Upper lobe of left lung (tissue), 6 donors: ENCODE measurements at regions not wholly inside any gene's neighbourhood (a gene's known extent, or its start where the extent isn't known, plus 50 kb on each side); places are given as distances from the start of the nearest gene placed in this dataset.
A peak's percentile ranks its signal among the peaks of the same experiment; 100 is the strongest.

Source experiments
- ATAC-seq, 2 donors: fragments of 200-7000 bp; cut with Tn5 transposase; one replicate each; pipeline ENCODE4 v1.9.1; 2022; ENCODE audit warnings: mild to moderate bottlenecking in 2 of 2, moderate library complexity in 2 of 2; ENCODE audit not compliant: low FRiP score in 2 of 2
- DNase-seq, 2 donors: peaks; one replicate each; pipeline ENCODE4 v3.0.0-alpha.2; 2019 to 2020
- H3K27ac ChIP-seq, 4 donors: fragments of 200-600 bp; sonication (generic); one replicate each; pipeline ENCODE4 v1.5.1; 2016 to 2019
- H3K27me3 ChIP-seq, 4 donors: fragments of 200-600 bp; sonication (generic); one replicate each; pipeline ENCODE4 v1.5.1; 2017 to 2019
- H3K36me3 ChIP-seq, 4 donors: fragments of 200-600 bp; sonication (generic); one replicate each; pipeline ENCODE4 v1.5.1; 2016 to 2019
- H3K4me1 ChIP-seq, 4 donors: fragments of 200-600 bp; sonication (generic); one replicate each; pipeline ENCODE4 v1.5.1; 2018 to 2019
- H3K4me3 ChIP-seq, 4 donors: fragments of 200-600 bp; sonication (generic); one replicate each; pipeline ENCODE4 v1.5.1; 2017 to 2019; ENCODE audit warnings: mild to moderate bottlenecking in 2 of 4, moderate library complexity in 1 of 4
- H3K9me3 ChIP-seq, 4 donors: fragments of 200-600 bp; sonication (generic); one replicate each; pipeline ENCODE4 v1.5.1; 2018 to 2019
- CTCF ChIP-seq, 6 experiments: fragments of 450-650 bp in 4 of 6; fragments of 200-600 bp in 2 of 6; sonication (generic) in 2 of 6; IDR thresholded peaks; one replicate each; pipeline ENCODE4 v1.5.1; 2016 to 2019; ENCODE audit warnings: antibody characterized with exemption in 6 of 6
- EP300 ChIP-seq, 4 donors: sonication (generic); formaldehyde crosslinking; IDR thresholded peaks; one replicate each; pipeline ENCODE4 v1.5.1; 2017; ENCODE audit warnings: antibody characterized with exemption in 4 of 4, control low read depth in 2 of 4
- POLR2A ChIP-seq, 4 donors: fragments of 450-650 bp; IDR thresholded peaks; one replicate each; pipeline ENCODE4 v1.5.1; 2016 to 2017; ENCODE audit warnings: antibody characterized with exemption in 4 of 4, mild to moderate bottlenecking in 2 of 4
- POLR2AphosphoS5 ChIP-seq, 2 donors: sonication (generic); formaldehyde crosslinking; IDR thresholded peaks; one replicate each; pipeline ENCODE4 v1.5.1; 2017; ENCODE audit warnings: antibody characterized with exemption in 2 of 2
- WGBS, 2 donors: methylation state at CpG; one replicate each; pipeline ENCODE4 v1.1.5; 2017 to 2018; 5-methylcytosine and 5-hydroxymethylcytosine counted together
- donor health status: DM: no; HTN: no; CAD: no; lungs with moderate emphysema.
- donor health status: DM: no; HTN: yes; CAD: no; lungs with severe emphysema.

DNA sequence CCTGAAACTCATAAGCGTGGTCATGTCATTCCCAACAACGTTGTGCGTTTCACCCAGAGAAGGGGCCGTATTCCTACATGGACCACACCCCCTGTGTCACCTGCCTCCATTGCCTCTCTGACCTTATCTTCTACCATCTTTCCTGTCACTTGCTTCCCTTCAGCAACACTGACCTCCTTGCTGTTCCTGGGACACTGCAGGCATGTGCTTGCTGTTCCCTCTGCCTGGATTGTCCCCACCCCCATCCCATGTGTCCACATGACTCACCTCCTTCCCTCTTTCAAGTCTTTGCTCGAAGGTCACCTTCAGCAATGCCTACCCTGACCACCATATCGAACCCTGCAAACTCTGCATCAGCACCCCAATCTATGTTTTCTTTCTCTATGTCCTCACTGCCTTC lies 133.2 kb upstream of the ZNF618 start:
- no peak for DNase-seq
- H3K4me3 ChIP-seq = no peak overlapping the region
- H3K4me1 ChIP-seq = no peaks in the 10 kb centered on the region
- ATAC-seq = no peak
- H3K9me3 ChIP-seq = peaks cover 0 to 2% (median 0%) of the 10 kb centered on the region in 4 donors
- TF ChIP-seq EP300 (IDR thresholded peaks at IDR 0.05) (no peak), POLR2AphosphoS5 (IDR thresholded peaks at IDR 0.05) (no peak), CTCF (IDR thresholded peaks at IDR 0.05) (no peak), POLR2A (IDR thresholded peaks at IDR 0.05) (no peak)
- no peak overlapping the region for H3K27ac ChIP-seq
- WGBS, 2 donors = 81 to 89% methylated on average over 6 of the region's 6 CpGs
- H3K36me3 ChIP-seq = no peaks in the 10 kb centered on the region
- no peaks in the 10 kb centered on the region for H3K27me3 ChIP-seq

DNA sequence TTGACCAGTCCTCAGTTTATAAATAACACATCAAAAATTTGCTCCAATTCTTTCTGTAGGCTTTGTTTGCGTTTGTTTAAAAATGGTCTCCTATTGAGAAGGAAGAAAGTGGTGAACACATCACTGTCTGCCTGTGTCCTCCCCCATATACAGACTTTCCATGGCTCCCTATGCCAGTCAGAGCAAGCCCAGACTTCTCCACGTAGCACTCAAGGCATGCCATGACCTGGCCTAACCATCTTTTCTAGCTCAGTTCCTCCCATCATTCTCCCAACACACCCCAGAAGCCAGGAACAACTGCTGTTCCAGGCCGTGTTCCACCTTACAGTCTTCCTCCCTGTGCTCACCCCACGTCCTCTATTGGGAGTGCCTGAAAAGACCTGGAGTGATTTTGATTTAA lies 129.6 kb upstream of the ZNF618 start:
- DNase-seq (no peak), ATAC-seq (no peak)
- no peak for TF ChIP-seq POLR2A (IDR thresholded peaks at IDR 0.05)
- no peak for TF ChIP-seq CTCF (IDR thresholded peaks at IDR 0.05)
- TF ChIP-seq EP300 (IDR thresholded peaks at IDR 0.05) = no peak
- TF ChIP-seq POLR2AphosphoS5 (IDR thresholded peaks at IDR 0.05) = no peak
- H3K36me3 ChIP-seq = no peaks in the 10 kb centered on the region
- H3K4me1 ChIP-seq = no peaks in the 10 kb centered on the region
- peaks cover 0 to 13% (median 5%) of the 10 kb centered on the region in 4 donors for H3K9me3 ChIP-seq
- no peak overlapping the region for H3K4me3 ChIP-seq
- 71 to 75% methylated on average over 4 of the region's 4 CpGs for WGBS, 2 donors
- H3K27ac ChIP-seq = no peak overlapping the region
- no peaks in the 10 kb centered on the region for H3K27me3 ChIP-seq

- no peaks in the 10 kb centered on the region for H3K4me1 ChIP-seq
- no peak overlapping the region for H3K4me3 ChIP-seq
- peaks cover 0 to 13% (median 5%) of the 10 kb centered on the region in 4 donors for H3K9me3 ChIP-seq
- no peak for ATAC-seq
- H3K36me3 ChIP-seq = no peaks in the 10 kb centered on the region
- H3K27me3 ChIP-seq = no peaks in the 10 kb centered on the region
- no peak for DNase-seq
- TF ChIP-seq POLR2AphosphoS5 (IDR thresholded peaks at IDR 0.05) = no peak
- TF ChIP-seq EP300 (IDR thresholded peaks at IDR 0.05) = no peak
- TF ChIP-seq CTCF (IDR thresholded peaks at IDR 0.05) = no peak
- no peak for TF ChIP-seq POLR2A (IDR thresholded peaks at IDR 0.05)
- H3K27ac ChIP-seq = no peak overlapping the region
Observed at GRCh38 chr9:113748135-113748534, 128.0 kb upstream of the ZNF618 start.

GRCh38 chr9:113753398-113754119 lies 122.5 kb upstream of the ZNF618 start:
- DNase-seq = no peak
- Histone ChIP-seq H3K36me3 (no peaks in the 10 kb centered on the region), H3K27me3 (no peaks in the 10 kb centered on the region), H3K4me1 (no peaks in the 10 kb centered on the region), H3K9me3 (peaks cover 0 to 10% (median 2%) of the 10 kb centered on the region in 4 donors), H3K4me3 (no peak overlapping the region), H3K27ac (no peak overlapping the region)
- 71 to 81% methylated on average over 7 of the region's 7 CpGs for WGBS, 2 donors
- peak in 1 of 2 donors; percentile 49 for ATAC-seq
- no peak for TF ChIP-seq POLR2A (IDR thresholded peaks at IDR 0.05)
- no peak for TF ChIP-seq CTCF (IDR thresholded peaks at IDR 0.05)
- TF ChIP-seq POLR2AphosphoS5 (IDR thresholded peaks at IDR 0.05) = no peak
- TF ChIP-seq EP300 (IDR thresholded peaks at IDR 0.05) = no peak

GRCh38 chr9:113754739-113755138 lies 121.4 kb upstream of the ZNF618 start:
- no peak overlapping the region for H3K27ac ChIP-seq
- H3K36me3 ChIP-seq = no peaks in the 10 kb centered on the region
- DNase-seq (no peak), ATAC-seq (no peak)
- H3K4me1 ChIP-seq = no peaks in the 10 kb centered on the region
- TF ChIP-seq EP300 (IDR thresholded peaks at IDR 0.05) (no peak), CTCF (IDR thresholded peaks at IDR 0.05) (no peak), POLR2A (IDR thresholded peaks at IDR 0.05) (no peak), POLR2AphosphoS5 (IDR thresholded peaks at IDR 0.05) (no peak)
- no peak overlapping the region for H3K4me3 ChIP-seq
- H3K27me3 ChIP-seq = no peaks in the 10 kb centered on the region
- H3K9me3 ChIP-seq = peaks cover 0 to 2% (median 0%) of the 10 kb centered on the region in 4 donors
- 73 to 75% methylated on average over 2 of the region's 2 CpGs for WGBS, 2 donors
